Stimulated activated CD4-positive, alpha-beta T cell treated with anti-CD3 and anti-CD28 coated beads, TNF-alpha, amount 100 ng/mL, for 24 hours (primary cell): ENCODE measurements at regions not wholly inside any gene's neighbourhood (a gene's known extent, or its start where the extent isn't known, plus 50 kb on each side); places are given as distances from the start of the nearest gene placed in this dataset.

Experiments
- DNase-seq, 3 experiments: peaks; one replicate each; pipeline ENCODE4 v3.0.0-alpha.2; 2020; ENCODE audit warnings: low read depth in 3 of 3

DNA sequence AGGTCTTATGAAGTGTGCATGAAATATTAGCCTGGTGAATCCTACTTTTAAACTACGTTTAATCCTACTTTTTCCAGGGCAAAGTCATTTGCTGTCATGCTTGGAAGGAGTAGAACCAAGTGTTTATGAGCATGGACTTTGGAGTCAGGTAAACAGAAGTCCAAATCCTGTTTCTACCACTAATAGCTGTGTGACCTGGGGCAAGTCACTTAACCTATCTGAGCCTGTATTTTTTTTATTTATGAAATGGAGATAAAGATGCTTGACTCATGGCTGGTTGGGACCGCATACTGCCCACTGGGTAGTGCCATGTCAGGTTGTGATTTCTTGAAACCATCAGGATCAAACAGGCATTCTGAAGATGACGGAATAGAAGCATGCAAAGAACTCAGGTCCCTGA lies 249.6 kb downstream of the BAMBI start:
- DNase-seq = no peak

DNA sequence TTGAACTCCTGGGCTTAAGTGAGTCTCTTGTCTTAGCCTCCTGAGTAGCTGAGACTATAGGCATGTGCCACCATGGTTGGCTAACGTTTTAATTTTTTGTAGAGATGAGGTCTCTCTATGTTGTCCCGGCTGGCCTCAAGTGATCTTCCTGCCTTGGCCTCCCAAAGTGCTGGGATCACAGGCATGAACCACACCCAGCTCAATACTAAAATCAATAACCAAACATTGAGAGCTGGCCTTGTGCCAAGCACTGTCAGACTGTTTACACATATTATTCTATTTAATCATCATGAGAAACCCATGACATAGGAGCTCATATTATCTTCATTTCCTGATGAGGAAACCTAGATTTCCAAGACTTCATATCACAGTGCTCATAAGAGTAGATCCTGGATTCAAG lies 251.2 kb downstream of the BAMBI start:
- DNase-seq = no peak

DNA sequence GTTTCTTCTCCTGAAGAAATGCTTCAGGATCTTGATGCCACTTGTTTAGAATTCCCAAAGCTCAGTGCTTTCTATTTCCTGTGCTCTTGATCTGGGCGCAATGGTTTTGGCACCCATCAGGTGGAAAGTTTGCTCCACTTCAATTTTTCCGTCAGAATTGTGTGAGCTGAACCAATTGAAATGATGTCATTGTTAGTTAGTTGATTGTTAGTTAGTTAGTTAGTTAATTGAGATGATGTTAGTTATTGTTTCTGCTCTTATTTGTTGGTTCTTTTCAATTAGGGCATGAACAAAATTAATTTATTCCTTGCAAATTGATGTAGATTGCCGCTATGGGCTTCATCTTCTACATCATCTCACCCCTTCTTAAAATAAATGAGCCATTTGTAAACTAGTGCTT lies 252.6 kb downstream of the BAMBI start:
- no peak for DNase-seq

DNA sequence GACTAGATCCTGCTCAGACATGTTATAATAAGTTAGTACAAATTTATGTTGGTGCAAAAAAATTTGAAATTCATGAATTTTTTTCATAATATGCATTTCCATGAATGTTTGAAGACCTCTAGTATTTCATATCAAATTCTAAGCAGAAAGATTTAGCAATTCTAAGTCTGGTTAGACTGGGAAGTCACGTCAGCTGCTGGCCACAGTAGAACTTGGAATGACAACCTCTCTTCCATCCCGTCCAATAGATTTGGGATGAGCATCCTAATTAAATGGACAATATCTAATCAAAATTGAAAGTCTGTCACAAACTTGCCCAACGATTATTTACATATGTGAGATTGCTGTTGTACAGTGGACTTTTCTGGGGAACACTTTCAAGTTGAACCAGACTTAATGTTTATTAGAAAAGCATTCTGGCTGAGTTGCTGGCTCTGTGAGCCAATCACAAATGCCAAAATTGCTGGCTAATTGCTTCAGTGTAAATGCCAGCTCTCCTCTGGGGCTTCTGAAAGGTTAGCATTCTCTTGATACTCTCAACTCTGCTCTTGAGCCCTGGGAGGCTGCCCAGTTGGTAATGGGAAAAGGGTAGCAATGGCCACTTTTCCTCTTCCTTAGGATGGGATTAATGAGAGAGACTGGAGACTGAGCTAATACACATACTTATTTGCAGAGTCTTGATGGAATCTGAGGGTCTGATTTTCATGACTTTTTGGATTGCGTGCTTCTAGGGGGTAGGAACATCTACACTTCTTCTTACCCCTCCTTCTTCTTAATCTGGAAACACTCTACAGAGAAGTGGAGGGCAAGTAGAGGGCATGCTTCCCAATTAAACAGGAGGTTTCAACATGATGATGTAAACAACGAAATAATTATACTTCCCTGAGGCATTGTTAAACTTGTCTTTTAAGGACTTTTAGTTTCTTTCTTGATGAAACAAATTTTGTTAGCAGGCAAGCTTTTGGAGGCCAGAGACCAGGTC lies 253.5 kb downstream of the BAMBI start:
- DNase-seq = no peak

DNA sequence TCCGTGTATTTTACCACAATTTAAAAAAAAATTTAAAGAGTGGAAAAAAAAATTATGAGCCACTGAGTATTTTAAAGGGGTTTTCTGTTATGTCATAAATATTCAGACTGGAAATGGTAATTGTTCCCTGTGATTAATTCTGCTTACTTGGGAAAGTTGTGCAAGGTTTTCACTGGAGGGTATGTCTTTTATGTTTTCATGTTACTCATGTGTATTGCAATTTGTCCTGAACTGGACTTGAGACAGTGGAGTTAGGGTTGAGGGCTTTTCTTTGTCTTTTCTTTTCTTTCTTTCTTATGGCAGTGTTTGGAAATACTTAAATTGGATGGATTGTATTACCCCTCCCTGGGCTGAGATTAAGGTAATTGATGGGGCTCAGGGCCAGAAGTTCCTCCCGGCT lies 257.7 kb downstream of the BAMBI start:
- no peak for DNase-seq

DNA sequence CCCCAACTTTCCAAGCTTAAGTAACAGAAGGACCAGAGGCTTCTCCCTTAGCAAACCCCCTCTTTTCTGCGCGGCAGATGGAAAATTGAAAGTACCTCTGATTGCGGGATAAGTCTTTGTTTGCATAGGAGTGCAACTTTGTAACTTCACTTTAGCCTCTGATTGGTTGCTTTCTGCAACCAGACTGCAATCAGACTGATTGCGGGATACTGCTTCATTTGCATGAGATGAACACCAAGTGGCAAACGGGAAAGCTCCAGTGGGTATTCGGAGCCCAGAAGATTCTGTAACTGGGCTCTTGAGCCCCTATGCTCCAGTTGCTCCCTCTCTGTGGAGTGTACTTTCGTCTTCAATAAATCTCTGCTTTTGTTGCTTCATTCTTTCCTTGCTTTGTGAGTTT lies 260.6 kb downstream of the BAMBI start:
- DNase-seq = no peak

DNA sequence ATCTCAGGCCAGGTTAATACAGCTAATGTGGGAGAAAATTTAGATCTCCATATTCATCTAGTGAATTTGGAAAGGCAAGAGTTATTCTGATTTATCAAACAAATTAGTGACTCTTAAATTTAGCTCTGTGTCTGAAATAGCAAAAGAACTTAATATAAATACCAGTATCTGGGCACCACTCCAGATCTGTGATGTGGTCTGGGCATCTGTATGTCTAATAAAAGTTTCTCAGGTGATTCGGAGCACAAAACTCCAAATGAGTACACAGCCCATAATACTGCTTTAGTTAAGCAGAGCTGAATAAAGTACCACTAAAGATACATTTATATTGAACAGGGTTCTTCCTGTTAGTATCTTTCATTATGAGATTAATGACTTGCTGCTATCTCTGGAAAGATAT lies 261.4 kb downstream of the BAMBI start:
- DNase-seq = no peak

DNA sequence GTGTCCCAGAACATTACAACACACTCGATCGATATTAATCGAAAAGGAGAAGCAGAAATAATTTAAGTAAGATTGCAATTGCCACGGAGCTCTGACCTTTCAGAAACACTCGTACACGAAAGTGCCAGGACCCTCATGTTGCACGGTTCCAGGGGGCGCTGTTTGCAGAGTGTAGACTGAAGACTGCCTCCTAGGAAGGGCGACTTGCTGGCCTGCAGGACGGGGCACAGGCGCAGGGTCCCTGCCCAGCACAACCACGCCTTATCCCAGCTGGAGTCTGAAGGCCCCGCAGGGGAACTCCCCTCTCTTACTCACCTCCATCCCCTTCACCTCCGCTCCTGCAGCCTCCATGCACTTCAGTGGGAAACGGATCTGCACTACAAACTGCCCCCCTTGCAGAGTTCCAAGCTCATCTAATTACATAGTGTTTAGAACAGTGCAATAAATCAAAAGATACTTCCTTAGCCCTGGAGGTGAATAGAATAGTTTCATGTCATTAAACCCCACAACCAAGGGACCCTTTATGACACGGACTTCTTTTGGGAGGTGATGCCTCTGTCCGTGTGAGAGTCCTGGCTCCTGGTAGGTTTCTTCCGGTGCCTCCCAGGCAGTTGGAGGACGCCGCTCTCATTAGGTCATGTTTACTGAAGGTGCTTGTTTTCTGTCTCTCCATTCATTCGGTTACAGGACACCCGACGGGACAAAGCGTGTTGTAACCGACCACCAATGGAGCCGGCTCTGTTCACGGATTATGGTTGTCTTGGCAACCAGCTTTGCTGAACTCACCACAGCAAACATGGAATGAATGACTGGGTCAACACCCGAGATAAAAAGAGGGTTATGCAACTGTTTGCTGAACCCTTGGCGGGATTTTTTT lies 262.2 kb downstream of the BAMBI start:
- DNase-seq = no peak

DNA sequence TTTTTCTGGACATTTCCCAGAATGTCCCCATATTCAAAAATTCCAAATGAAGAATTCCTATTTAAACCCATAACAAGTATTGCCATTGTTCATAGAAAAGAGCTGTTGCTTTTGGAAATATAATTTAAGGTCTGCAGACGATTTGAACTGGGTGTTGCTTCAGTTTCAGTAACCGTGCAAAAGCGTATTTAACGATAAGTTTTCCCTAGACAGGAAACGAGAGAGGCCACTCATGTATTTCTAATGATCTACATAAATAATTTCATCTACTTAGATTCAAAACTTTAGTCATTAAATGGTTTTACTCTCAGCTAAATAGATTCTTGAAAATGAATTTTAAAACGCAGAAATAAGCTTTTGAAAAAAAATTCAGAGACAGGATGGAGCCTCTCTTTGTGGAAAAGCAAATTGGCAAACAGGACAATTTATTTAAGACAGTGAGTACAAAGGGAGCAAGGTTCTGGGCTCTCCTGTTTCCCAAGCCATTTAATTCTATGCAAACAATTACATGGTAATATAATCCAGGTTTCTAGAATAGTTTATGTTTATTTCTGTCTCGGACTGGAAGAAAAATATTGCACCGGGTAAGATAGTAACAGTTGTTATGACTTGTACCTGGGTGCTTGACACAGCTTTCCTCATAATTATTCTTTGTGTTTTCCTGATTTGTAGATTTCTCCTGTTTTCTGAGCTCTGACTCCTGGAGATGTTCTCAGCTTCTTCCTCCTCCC lies 263.0 kb downstream of the BAMBI start:
- no peak for DNase-seq

DNA sequence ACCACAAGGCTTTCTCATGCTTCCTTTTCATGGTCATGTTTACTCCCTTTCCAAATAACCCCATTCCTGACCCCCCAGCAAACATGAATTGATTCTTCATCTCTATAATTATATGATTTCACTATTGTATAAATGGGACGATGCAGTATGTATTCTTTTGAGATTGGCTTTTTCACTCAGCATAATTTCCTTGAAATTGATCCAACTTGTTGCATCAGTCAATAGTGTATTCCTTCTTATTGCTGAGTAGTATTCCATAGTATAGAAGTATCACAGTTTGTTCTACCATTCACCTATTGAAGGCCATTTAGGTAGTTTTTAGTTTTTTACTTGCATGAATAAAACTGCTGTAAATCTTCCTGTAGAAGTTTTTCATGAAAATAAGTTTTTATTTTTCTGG lies 264.7 kb downstream of the BAMBI start:
- DNase-seq = no peak

DNA sequence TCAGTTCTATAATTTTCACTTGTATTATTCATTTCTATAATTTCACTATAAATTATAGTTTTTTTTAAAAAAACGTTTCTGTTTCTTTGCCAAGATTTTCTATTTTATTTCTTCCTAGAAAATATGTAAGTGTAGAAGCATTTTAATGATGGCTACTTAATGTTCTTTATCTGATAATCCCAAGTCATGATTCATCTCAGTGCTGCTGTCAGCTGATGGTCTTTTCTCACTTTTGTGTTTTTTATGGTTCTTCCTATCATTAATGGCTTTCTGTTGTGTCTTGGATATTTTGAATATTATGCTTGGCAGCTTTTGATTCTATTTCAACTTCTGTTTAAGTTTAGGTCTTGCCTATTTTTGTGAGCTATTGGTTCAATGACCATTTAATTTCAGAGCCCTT lies 268.6 kb downstream of the BAMBI start:
- no peak for DNase-seq

DNA sequence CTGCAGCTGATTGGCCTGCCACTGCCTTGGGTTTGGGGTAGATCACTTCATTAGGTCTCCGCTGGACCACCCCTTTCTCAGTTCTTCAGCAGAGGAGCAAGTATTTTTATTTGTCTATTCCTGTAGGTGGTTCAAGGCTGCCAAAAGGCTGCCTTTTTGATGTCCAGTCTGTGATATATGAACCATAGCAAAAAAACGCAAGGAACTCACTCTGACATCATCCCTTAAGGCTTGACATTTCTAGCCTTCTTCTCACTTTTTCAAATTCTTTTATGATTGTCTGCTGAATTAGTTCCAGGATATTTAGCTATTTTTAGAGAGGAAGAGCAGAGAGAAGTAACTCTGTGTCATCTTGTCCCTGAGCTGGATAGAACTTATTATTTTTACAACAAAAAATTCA lies 269.2 kb downstream of the BAMBI start:
- DNase-seq = no peak

DNA sequence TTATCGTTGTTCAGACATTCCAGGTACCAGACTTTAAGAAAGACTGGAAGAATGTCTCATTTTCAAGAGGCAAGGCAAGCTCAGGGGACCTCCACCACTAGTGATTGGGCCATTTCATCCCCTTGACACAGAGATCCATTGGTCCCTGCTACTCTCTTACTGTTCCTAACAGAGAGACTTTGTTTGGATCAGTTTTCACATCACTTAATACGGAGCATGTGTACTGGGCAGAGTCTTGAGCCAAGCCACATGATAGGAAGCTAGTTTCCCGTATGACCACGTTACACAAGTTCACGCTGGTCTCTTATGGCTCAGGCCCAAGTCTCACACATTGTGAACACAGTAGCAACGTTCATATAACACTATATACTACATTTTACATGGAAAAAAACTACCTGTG lies 269.9 kb downstream of the BAMBI start:
- no peak for DNase-seq

DNA sequence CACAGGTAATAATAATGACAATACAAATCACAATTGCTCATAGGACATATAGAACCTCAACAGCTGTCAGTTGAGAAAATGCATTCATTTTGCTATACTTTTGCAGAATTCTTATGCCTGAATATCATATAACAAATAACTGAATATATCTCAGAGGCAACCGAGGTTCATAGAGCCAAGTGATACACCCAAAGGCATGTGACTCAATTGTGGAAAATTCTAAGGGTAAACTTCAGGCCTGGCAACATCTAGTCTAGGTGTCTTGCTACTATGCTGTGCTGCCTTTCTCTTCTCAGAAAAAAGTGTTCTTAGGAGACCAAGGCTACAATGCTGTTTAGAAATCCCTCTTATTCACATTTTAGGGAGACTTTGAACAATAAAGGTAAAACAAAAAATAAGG lies 270.7 kb downstream of the BAMBI start:
- DNase-seq = no peak

DNA sequence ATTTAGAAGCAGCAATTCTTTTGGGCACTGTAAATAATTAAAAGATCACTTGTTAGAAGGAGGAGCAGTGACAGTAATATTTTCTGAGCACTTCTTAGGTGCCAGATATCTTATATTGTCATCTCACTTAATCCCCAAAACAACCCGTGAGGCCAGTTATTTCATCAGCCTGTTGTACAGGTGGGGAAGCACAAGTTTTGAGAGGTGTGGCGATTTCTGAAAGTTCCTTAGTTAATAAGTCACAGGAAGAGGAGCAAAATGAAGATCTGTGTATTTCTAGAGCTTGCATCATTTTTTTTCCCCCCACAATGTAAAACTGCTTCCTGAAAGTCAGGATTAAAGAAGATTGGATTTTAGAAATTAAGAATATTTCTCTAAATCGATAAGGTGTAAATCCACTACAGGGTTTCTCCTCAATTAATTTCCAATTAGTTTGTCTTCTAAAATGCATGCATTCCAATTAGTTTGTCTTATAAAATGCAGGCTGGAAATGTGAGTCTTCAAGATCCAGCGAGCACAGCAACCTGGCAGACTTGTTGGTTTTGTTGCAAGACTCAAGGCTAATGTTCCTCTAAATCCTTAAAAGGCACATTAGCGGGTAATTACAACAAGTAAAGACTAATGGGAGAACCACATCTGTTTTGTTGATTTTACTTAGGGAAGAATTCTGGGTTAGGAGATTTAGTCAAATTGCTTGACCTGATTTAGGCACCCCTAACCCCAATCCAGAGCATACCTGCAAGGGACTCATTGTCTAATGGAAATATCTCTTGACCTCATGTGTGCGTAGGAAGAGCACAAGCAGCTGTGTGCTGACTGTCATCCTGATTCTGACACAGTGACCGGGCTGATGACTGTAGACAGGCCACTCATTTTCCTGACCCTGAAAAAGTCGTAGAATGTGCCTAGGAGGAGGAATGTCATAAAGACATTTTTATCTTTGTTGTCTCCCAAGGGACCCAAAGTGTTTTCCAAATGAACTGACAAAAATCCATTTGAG lies 272.0 kb downstream of the BAMBI start:
- no peak for DNase-seq

DNA sequence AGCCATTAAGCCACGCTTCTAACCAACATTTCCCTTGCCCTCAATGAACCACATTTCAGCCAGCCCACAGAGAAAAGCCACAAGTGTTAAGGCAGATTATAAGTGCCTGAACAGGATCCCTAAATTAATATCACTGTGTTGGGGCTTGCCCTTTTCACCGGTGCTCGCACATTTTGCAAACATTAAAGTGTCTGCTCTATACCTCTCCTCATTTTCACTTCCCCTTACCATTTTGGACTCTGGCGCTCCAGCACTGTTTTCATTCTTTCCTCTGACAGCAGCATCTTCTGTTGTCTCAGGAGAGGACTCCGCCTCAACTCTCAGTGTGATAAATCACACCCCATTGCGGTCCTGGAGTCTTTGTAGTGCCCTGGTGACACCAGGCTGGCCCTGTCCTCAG lies 274.2 kb downstream of the BAMBI start:
- DNase-seq = no peak

DNA sequence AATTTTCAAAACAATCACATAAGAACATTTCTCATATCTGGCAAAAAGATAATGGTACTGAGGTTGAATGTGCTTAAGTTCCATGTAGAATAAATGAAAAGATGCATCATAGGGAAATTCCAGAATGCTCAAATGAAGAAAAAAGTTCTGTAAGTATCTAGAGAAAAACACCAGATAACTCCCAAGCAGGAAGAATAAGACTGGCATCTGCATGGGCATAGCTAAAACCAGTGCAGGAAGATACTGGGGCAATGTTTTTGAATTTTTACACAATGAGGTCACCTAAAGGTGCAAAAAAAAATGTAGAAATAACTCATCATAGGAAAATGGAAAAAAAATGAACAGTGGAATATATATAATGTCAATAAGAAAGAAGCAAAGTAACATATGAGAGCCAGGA lies 275.2 kb downstream of the BAMBI start:
- no peak for DNase-seq

DNA sequence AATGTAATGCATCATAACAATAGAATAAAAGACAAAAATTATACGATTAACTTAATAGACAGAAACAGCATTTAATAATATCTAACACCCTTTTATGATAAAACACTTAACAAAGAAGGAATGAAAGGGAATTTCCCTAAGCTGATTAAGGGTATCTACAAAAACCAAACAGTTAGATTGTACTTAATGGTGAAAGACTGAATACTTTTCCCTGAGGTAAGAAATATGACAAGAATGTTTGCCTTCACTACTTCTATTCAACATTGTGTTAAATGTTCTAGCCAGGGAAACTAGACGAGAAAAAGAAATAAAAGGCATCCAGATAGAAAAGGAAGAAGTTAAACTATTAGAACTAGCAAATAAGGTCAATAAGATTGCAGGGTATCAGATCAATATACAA lies 276.9 kb downstream of the BAMBI start:
- DNase-seq = no peak

DNA sequence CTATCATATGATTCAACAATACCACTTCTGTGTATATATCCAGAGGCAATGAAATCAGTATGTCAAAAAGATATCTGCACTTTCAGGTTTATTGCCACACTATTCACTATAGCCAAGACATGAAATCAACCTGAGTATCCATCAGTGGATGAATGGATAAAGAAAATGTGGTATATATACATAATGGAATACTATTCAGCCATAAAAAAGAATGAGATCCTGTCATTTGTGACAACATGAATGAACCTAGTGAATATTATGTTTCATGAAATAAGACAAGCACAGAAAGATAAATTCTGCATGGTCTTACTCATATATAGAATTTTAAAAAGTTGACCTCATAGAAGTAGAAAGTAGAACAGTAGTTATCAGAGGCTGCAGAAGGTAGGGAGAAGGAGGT lies 281.1 kb downstream of the BAMBI start:
- DNase-seq = no peak

DNA sequence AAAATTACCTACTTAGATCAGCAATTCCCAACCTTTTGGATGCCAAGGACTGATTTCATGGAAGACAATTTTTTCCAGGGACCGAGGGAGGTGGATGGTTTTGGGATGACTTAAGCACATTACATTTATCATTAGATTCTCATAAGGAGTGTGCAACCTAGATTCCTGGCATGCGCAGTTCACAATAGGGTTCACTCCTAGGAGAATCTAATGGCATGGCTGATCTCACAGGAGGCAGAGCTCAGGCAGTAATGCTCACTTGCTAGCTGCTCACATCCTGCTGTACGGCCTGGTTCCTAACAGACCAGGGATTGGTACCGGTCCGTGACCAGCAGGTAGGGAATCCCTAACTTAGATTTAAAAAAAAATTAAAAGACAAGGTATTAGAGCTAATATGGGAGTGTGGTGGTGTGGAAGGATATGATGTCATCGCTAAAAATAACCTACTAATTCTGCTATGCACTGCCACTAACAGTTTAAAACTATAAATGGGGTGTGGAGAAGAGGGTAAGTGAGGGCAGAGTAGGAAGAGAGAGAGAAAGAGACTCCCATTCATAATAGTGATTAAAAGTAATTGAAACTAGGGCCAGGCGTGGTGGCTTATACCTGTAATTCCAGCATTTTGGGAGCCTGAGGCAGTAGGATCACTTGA lies 282.7 kb downstream of the BAMBI start:
- no peak for DNase-seq
